ENCODE measurements at regions not wholly inside any gene's neighbourhood (a gene's known extent, or its start where the extent isn't known, plus 50 kb on each side); places are given as distances from the start of the nearest gene placed in this dataset.

GRCh38 chr15:77555232-77555631, 77.5 kb downstream of the LINGO1 start:
- Histone ChIP-seq H3K56ac (ENCODE audit: insufficient read length, low read depth, low read length) (no peak overlapping the region), H2BK120ac (ENCODE audit: low read depth, low read length, poor library complexity, severe bottlenecking) (no peak overlapping the region), H3K79me2 (ENCODE audit: insufficient read depth, low read length) (no peaks in the 10 kb centered on the region), H2BK5ac (ENCODE audit: insufficient read length, low read length) (no peak overlapping the region), H2BK12ac (ENCODE audit: insufficient read length, low read depth, low read length) (no peak overlapping the region), H3T11ph (ENCODE audit: low read length) (no peak overlapping the region), H4K8ac (replicated peaks; ENCODE audit: insufficient read length, low read depth, low read length) (no peak overlapping the region), H4K20me1 (ENCODE audit: control insufficient read depth, insufficient read depth, insufficient read length) (no peaks in the 10 kb centered on the region), H4K5ac (ENCODE audit: insufficient read length, low read depth, low read length) (no peak overlapping the region), H3K23me2 (ENCODE audit: insufficient read length, low read depth, low read length, poor library complexity, severe bottlenecking) (no peaks in the 10 kb centered on the region), H3K4ac (ENCODE audit: low read depth, low read length) (no peak overlapping the region), H3K23ac (ENCODE audit: insufficient read length, low read depth, low read length) (no peak overlapping the region), H4K91ac (ENCODE audit: insufficient read length, low read depth, low read length) (no peak overlapping the region), H3K4me2 (ENCODE audit: insufficient read depth, insufficient read length, low read length) (no peak overlapping the region), H3K9me3 (ENCODE audit: control insufficient read depth, low read depth, low read length) (no peaks in the 10 kb centered on the region), H2AK5ac (ENCODE audit: insufficient read length, low read length) (no peak overlapping the region), H3K18ac (ENCODE audit: insufficient read length, low read depth, low read length) (no peak overlapping the region), H3K27me3 (ENCODE audit: insufficient read depth, low read length) (no peaks in the 10 kb centered on the region), H3K27ac (ENCODE audit: insufficient read length, low read depth, low read length) (no peak overlapping the region), H3K4me1 (ENCODE audit: insufficient read depth, low read length) (no peaks in the 10 kb centered on the region; the same call in 1 of the 2 replicates), H3K14ac (ENCODE audit: insufficient read depth, low read length) (no peak overlapping the region), H2BK20ac (ENCODE audit: low read depth, low read length, poor library complexity, severe bottlenecking) (no peak overlapping the region), H2BK15ac (ENCODE audit: low read depth, low read length) (no peak overlapping the region), H2AFZ (ENCODE audit: low read length) (no peak overlapping the region), H3K79me1 (ENCODE audit: insufficient read depth, low read depth, low read length, poor library complexity, severe bottlenecking) (no peaks in the 10 kb centered on the region), H3K9ac (ENCODE audit: extremely low read depth, insufficient read length, low read length) (no peak overlapping the region)
- no peak for DNase-seq
- Mint-ChIP-seq H3K4me1 (peaks cover 38 to 44% of the 10 kb centered on the region in 2 experiments), H3K36me3 (ENCODE audit: insufficient read depth in 1 of 3, low read depth in 3 of 3) (no peaks in the 10 kb centered on the region), H3K27ac (no peak overlapping the region), H3K27me3 (ENCODE audit: low read depth) (peaks cover 3% of the 10 kb centered on the region; the same call in 1 of the 2 replicates), H3K9me3 (no peaks in the 10 kb centered on the region), H3K4me3 (no peak overlapping the region)
- no CpG with 5 or more reads among the region's 8 CpGs for WGBS (ENCODE audit: extremely low coverage, insufficient read length, low lambda C conversion rate)
- TF ChIP-seq CTCF (conservative IDR thresholded peaks at IDR 0.05): no peak

Measured in H9 (cell line).